Osteocyte (in vitro differentiated cells): ENCODE measurements at regions not wholly inside any gene's neighbourhood (a gene's known extent, or its start where the extent isn't known, plus 50 kb on each side); places are given as distances from the start of the nearest gene placed in this dataset.

Experiments
- DNase-seq: peaks from one replicate; pipeline ENCODE4 v3.0.0; 2021; ENCODE audit warnings: mixed read lengths; ENCODE audit not compliant: unreplicated experiment; ENCODE audit errors: extremely low spot score
- H3K27ac Mint-ChIP-seq: one replicate; pipeline ENCODE4 v1.8.0; 2021; ENCODE audit warnings: mild to moderate bottlenecking, mixed read lengths; ENCODE audit not compliant: unreplicated experiment
- H3K27me3 Mint-ChIP-seq: one replicate; pipeline ENCODE4 v1.8.0; 2021; ENCODE audit warnings: mixed read lengths; ENCODE audit not compliant: unreplicated experiment
- H3K36me3 Mint-ChIP-seq: one replicate; pipeline ENCODE4 v1.8.0; 2021; ENCODE audit warnings: mixed read lengths; ENCODE audit not compliant: unreplicated experiment
- H3K4me1 Mint-ChIP-seq: one replicate; pipeline ENCODE4 v1.8.0; 2021; ENCODE audit warnings: mixed read lengths; ENCODE audit not compliant: unreplicated experiment
- H3K4me3 Mint-ChIP-seq: one replicate; pipeline ENCODE4 v1.8.0; 2021; ENCODE audit warnings: mild to moderate bottlenecking, moderate library complexity, mixed read lengths; ENCODE audit not compliant: unreplicated experiment
- H3K9me3 Mint-ChIP-seq: one replicate; pipeline ENCODE4 v1.8.0; 2021; ENCODE audit warnings: mixed read lengths; ENCODE audit not compliant: unreplicated experiment
- CTCF ChIP-seq: fragments of 200-600 bp; sonication (generic); IDR thresholded peaks from 2 replicates; pipeline ENCODE4 v1.5.0; 2021; ENCODE audit warnings: antibody characterized with exemption, mild to moderate bottlenecking, moderate library complexity

- H3K36me3 Mint-ChIP-seq = no peaks in the 10 kb centered on the region
- H3K27ac Mint-ChIP-seq = no peak overlapping the region
- H3K27me3 Mint-ChIP-seq = no peaks in the 10 kb centered on the region
- no peak for TF ChIP-seq CTCF
- peaks cover 11% of the 10 kb centered on the region for H3K9me3 Mint-ChIP-seq
- DNase-seq = no peak
- no peaks in the 10 kb centered on the region for H3K4me1 Mint-ChIP-seq
- no peak overlapping the region for H3K4me3 Mint-ChIP-seq
These were observed 1360.8 kb upstream of the C9orf72 start for GRCh38 chr9:28934111-28934510.

- no peaks in the 10 kb centered on the region for H3K9me3 Mint-ChIP-seq
- H3K4me1 Mint-ChIP-seq = no peaks in the 10 kb centered on the region
- no peaks in the 10 kb centered on the region for H3K36me3 Mint-ChIP-seq
- no peak for DNase-seq
- H3K4me3 Mint-ChIP-seq = no peak overlapping the region
- TF ChIP-seq CTCF = no peak
- no peaks in the 10 kb centered on the region for H3K27me3 Mint-ChIP-seq
- no peak overlapping the region for H3K27ac Mint-ChIP-seq
These were observed 1365.7 kb upstream of the C9orf72 start for GRCh38 chr9:28938981-28939380.

GRCh38 chr9:28941856-28942255, 1368.6 kb upstream of the C9orf72 start:
- Mint-ChIP-seq H3K4me1 (no peaks in the 10 kb centered on the region), H3K9me3 (peaks cover 3% of the 10 kb centered on the region), H3K4me3 (no peak overlapping the region), H3K36me3 (no peaks in the 10 kb centered on the region), H3K27ac (no peak overlapping the region), H3K27me3 (no peaks in the 10 kb centered on the region)
- DNase-seq = no peak
- no peak for TF ChIP-seq CTCF

GRCh38 chr9:28942941-28943340, 1369.7 kb upstream of the C9orf72 start:
- no peak for TF ChIP-seq CTCF
- Mint-ChIP-seq H3K27me3 (no peaks in the 10 kb centered on the region), H3K36me3 (no peaks in the 10 kb centered on the region), H3K27ac (no peak overlapping the region), H3K4me1 (no peaks in the 10 kb centered on the region), H3K9me3 (peaks cover 3% of the 10 kb centered on the region), H3K4me3 (no peak overlapping the region)
- no peak for DNase-seq

GRCh38 chr9:28946648-28947047, 1373.4 kb upstream of the C9orf72 start:
- TF ChIP-seq CTCF = no peak

More at GRCh38 chr9:28946648-28947047, 1373.4 kb upstream of the C9orf72 start:
- H3K4me1 Mint-ChIP-seq = no peaks in the 10 kb centered on the region
- no peaks in the 10 kb centered on the region for H3K36me3 Mint-ChIP-seq
- H3K4me3 Mint-ChIP-seq = no peak overlapping the region
- no peak overlapping the region for H3K27ac Mint-ChIP-seq
- peaks cover 9% of the 10 kb centered on the region for H3K9me3 Mint-ChIP-seq
- H3K27me3 Mint-ChIP-seq = no peaks in the 10 kb centered on the region
- DNase-seq = no peak
